Tibial artery (tissue), 4 donors: ENCODE measurements at regions not wholly inside any gene's neighbourhood (a gene's known extent, or its start where the extent isn't known, plus 50 kb on each side); places are given as distances from the start of the nearest gene placed in this dataset.

ENCODE experiments used
- DNase-seq, 2 donors: peaks; one replicate each; pipeline ENCODE4 v3.0.0-alpha.2; 2019
- H3K27ac ChIP-seq, 2 donors: fragments of 200-600 bp; sonication (generic) in 1 of 2; 1 replicate in 1 of 2; 2 replicates in 1 of 2; pipeline ENCODE4 v1.5.1; 2018 to 2019; ENCODE audit warnings: mild to moderate bottlenecking in 1 of 2
- H3K27me3 ChIP-seq, 2 donors: fragments of 200-600 bp; sonication (generic) in 1 of 2; one replicate each; pipeline versions ENCODE4 v1.5.1 to v1.6.0; 2016 to 2019
- H3K36me3 ChIP-seq, 3 donors: fragments of 200-600 bp; sonication (generic) in 2 of 3; one replicate each; pipeline ENCODE4 v1.5.1; 2016 to 2019; ENCODE audit warnings: mild to moderate bottlenecking in 2 of 3
- H3K4me1 ChIP-seq, 4 donors: fragments of 200-600 bp; sonication (generic) in 2 of 4; 1 replicate in 3 of 4; 2 replicates in 1 of 4; pipeline ENCODE4 v1.5.1; 2016 to 2019
- H3K4me3 ChIP-seq, 2 donors: fragments of 200-600 bp; sonication (generic) in 1 of 2; 1 replicate in 1 of 2; 2 replicates in 1 of 2; pipeline ENCODE4 v1.5.1; 2018 to 2019; ENCODE audit warnings: mild to moderate bottlenecking in 2 of 2
- H3K9me3 ChIP-seq, 3 donors: fragments of 200-600 bp; sonication (generic) in 1 of 3; one replicate each; pipeline ENCODE4 v1.5.1; 2016 to 2019
- intact Hi-C: fragments of 100-400 bp; cut with DNase I; formaldehyde crosslinking; loops from one replicate; pipeline ENCODE4 v1.15.0; 2023; ENCODE audit warnings: low total_unique reads
- TF ChIP-seq, protein P1 (sequence below), 2 experiments: fragments of 200-600 bp in 1 of 2; fragments of 450-650 bp in 1 of 2; IDR thresholded peaks; one replicate each; pipeline ENCODE4 v1.5.1; 2017 to 2019; ENCODE audit warnings: antibody characterized with exemption in 2 of 2, mild to moderate bottlenecking in 1 of 2, moderate library complexity in 1 of 2

DNA sequence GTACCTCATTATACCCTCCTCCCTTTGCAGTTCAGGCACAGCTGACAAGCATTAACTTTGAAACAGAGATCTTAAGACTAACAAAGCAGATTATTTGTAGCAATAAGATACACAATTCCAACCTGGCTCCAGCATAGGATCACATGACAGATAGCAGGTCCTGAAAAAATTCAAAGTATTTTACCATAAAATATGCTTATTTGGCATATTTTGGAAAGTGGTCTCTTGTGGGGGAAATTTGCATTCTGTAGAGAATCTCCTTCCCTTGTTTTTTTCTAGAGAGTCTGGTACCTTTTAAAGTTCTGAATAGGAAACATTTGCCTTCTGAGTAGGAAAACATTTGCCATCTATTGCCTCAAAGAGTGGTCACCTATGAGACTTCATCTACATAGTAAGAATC is 212.8 kb upstream of the SH3BP4 start:
- Histone ChIP-seq H3K4me3 (no peak overlapping the region), H3K27me3 (no peaks in the 10 kb centered on the region), H3K4me1 (no peaks in the 10 kb centered on the region), H3K9me3 (peaks cover 0 to 4% (median 0%) of the 10 kb centered on the region in 3 donors), H3K36me3 (no peaks in the 10 kb centered on the region), H3K27ac (no peak overlapping the region)
- TF ChIP-seq, protein P1, sequence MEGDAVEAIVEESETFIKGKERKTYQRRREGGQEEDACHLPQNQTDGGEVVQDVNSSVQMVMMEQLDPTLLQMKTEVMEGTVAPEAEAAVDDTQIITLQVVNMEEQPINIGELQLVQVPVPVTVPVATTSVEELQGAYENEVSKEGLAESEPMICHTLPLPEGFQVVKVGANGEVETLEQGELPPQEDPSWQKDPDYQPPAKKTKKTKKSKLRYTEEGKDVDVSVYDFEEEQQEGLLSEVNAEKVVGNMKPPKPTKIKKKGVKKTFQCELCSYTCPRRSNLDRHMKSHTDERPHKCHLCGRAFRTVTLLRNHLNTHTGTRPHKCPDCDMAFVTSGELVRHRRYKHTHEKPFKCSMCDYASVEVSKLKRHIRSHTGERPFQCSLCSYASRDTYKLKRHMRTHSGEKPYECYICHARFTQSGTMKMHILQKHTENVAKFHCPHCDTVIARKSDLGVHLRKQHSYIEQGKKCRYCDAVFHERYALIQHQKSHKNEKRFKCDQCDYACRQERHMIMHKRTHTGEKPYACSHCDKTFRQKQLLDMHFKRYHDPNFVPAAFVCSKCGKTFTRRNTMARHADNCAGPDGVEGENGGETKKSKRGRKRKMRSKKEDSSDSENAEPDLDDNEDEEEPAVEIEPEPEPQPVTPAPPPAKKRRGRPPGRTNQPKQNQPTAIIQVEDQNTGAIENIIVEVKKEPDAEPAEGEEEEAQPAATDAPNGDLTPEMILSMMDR (IDR thresholded peaks at IDR 0.05) = no peak
- intact Hi-C loops = no loop called here
- no peak for DNase-seq

DNA sequence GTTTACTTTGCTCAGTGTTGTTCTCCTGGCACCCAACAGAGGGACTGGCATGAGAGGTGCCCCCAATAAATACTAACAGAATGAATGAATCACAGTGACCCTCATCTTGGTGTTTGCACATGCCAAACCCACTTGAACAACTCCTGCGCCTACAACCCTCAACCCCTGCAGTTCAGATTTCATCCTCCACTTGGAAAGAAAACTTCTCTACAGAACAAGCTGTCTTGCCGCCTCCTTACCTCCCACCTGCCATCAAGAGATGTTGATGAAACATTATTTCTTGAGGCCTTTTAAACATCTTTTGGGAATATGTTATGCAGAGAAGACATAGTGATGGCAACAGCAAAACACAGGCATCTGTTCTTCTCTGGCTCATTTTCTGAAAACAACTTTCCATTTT is 216.0 kb upstream of the SH3BP4 start:
- Histone ChIP-seq H3K27ac (no peak overlapping the region), H3K4me1 (no peaks in the 10 kb centered on the region), H3K9me3 (peaks cover 0 to 4% (median 0%) of the 10 kb centered on the region in 3 donors), H3K36me3 (no peaks in the 10 kb centered on the region), H3K27me3 (no peaks in the 10 kb centered on the region), H3K4me3 (no peak overlapping the region)
- TF ChIP-seq, protein P1 (IDR thresholded peaks at IDR 0.05) = no peak
- intact Hi-C loops = no loop called here
- no peak for DNase-seq

DNA sequence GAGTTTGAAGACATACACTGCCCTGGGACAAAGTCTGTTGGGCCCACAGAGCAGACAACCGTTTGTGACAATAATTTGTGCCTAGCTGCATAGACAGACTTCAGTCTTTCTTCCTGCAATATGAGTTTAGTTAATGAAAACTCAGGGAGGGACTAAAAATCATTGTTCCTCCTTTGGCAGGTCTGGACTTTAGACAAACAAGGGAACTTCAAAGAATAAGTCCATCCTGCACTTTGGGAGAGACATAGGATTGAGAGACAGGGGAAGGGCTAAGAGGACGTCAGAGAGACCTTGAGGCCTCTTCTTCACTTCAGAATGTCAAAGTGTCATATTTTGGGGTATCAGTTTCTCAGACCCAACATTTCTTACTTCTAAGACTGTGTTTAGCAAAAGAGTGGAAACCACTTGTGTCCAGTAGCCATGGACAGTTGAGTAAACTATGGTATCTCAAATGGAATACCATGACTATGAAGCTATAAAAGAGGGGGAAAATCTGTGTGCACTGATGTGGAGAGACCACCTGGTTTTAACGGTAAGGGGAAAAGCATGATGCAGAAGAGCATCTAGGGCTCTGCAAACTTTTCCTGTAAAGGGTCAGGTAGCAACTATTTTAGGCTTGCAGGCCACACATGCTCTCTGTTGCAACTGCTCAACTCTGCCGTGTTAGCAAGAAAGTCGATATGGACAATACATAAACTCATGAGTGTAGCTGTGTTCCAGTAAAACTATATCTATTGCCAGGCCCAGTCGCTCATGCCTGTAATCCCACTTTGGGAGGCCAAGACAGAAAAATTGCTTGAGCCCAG is 217.8 kb upstream of the SH3BP4 start:
- TF ChIP-seq, protein P1 (IDR thresholded peaks at IDR 0.05) = no peak
- no peak overlapping the region for H3K27ac ChIP-seq
- intact Hi-C loops = no loop called here

DNA sequence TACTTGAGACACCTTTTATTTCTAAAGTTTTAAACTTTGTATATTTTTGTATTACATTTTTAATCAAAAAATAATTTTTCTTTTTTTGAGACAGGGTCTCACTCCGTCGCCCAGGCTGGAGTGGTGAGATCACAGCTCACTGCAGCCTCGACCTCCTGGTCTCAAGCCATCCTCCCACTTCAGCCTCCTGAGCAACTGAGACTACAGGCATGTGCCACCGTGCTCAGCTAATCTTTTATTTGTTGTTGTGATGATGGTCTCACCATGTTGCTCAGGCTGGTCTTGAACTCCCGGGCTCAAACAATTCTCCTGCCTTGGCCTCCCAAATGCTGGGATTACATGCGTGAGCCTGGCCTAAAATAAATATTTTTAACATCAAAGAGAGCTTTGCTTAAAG is 218.7 kb upstream of the SH3BP4 start:
- Histone ChIP-seq H3K4me3 (no peak overlapping the region), H3K36me3 (no peaks in the 10 kb centered on the region), H3K27me3 (no peaks in the 10 kb centered on the region), H3K27ac (no peak overlapping the region), H3K9me3 (peaks cover 0 to 4% (median 0%) of the 10 kb centered on the region in 3 donors), H3K4me1 (no peaks in the 10 kb centered on the region)
- no peak for DNase-seq
- intact Hi-C loops = no loop called here
- TF ChIP-seq, protein P1 (IDR thresholded peaks at IDR 0.05) = no peak

More for the DNA sequence above, 217.8 kb upstream of the SH3BP4 start:
- no peak for DNase-seq
- Histone ChIP-seq H3K4me3 (no peak overlapping the region), H3K4me1 (no peaks in the 10 kb centered on the region), H3K9me3 (peaks cover 0 to 4% (median 0%) of the 10 kb centered on the region in 3 donors), H3K27me3 (no peaks in the 10 kb centered on the region), H3K36me3 (no peaks in the 10 kb centered on the region)

DNA sequence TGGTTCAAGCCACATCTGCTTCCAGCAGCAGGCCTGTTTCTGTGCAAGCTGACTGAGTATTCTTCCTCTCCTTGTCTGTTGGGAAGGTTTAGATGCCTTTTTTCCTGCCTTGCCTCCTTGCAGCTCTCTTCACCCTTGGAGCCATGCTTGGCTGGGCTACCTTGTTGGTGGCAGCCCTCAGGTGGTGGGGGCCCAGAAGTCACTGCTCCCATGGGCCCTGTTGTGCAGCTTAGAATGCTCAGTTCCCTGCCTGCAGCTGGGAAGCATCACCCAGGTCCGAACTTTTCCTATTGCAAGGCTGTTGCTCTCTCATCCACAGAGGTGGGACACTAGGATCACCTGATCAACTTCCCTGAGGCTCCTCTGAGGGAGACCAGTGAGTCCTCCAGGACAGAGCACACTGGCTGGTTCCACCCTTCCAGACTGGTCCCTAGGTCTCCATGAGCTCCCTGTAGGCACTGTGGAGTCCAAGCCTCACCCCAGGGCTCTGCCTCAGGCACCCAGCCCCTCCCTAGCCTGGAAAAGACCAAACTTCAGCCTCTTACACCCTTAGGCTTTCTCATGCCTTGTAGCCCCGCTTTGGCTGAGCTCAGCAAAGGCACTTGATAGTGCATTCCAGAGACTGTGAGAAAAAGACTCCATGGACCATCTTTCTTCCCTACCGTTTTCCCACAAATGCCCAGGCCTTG is 219.3 kb upstream of the SH3BP4 start:
- no peaks in the 10 kb centered on the region for H3K36me3 ChIP-seq
- intact Hi-C loops = no loop called here

More for the DNA sequence above, 219.3 kb upstream of the SH3BP4 start:
- Histone ChIP-seq H3K9me3 (peaks cover 0 to 4% (median 0%) of the 10 kb centered on the region in 3 donors), H3K4me1 (no peaks in the 10 kb centered on the region), H3K27me3 (no peaks in the 10 kb centered on the region), H3K4me3 (no peak overlapping the region), H3K27ac (no peak overlapping the region)
- DNase-seq = no peak
- TF ChIP-seq, protein P1 (IDR thresholded peaks at IDR 0.05) = no peak
